HepG2 (cell line): ENCODE measurements at regions not wholly inside any gene's neighbourhood (a gene's known extent, or its start where the extent isn't known, plus 50 kb on each side); places are given as distances from the start of the nearest gene placed in this dataset.

ENCODE experiments used
- ATAC-seq: fragments of 200-7000 bp; cut with Tn5 transposase; 3 replicates; pipeline ENCODE4 v1.9.1; 2020; ENCODE audit warnings: mild to moderate bottlenecking, moderate library complexity
- BruUV-seq: library from RNA; stranded (reverse); fragments of 400-500 nt; replicated peaks from 2 replicates; lab custom pipeline; 2021; lab: Mats Ljungman, UMichigan
- CTCF ChIA-PET: fragments of 300-600 bp; formaldehyde crosslinking; extraction: SDS; loops from one replicate; lab custom pipeline; 2021; ENCODE audit warnings: low total read pairs, inconsistent platforms, low intra/inter-chr PET ratio; lab: Yijun Ruan, JAX
- POLR2A ChIA-PET: fragments of 350-600 bp; sonication (Branson Sonifier 250); formaldehyde crosslinking; loops from one replicate; lab custom pipeline; 2020; ENCODE audit warnings: antibody characterized with exemption, inconsistent platforms; lab: Yijun Ruan, JAX
- DNase-seq: peaks from one replicate; pipeline ENCODE4 v3.0.0-alpha.2; 2015; ENCODE audit warnings: low spot score
- FAIRE-seq: peaks from 3 replicates; lab custom pipeline; 2011; peaks lifted over from hg19 to GRCh38; lab: Jason Lieb, UNC
- H2AFZ ChIP-seq: one replicate; pipeline ENCODE4 v1.6.1; 2011; ENCODE audit warnings: low read length, inconsistent platforms
- H3K27ac ChIP-seq: fragments of 300-600 bp; 3 replicates; pipeline ENCODE4 v1.8.0; 2011; ENCODE audit warnings: mixed run types, mild to moderate bottlenecking, mixed read lengths, low read length, inconsistent platforms; ENCODE audit not compliant: insufficient read depth; ENCODE audit errors: extremely low read length
- H3K27me3 ChIP-seq, 2 experiments: fragments of 200-600 bp in 1 of 2; 2 replicates in 1 of 2; 3 replicates in 1 of 2; pipeline versions ENCODE4 v1.6.0 to v1.8.0; 2011; ENCODE audit warnings: low read length in 2 of 2, mild to moderate bottlenecking in 2 of 2, moderate library complexity in 2 of 2, inconsistent platforms in 1 of 2; ENCODE audit not compliant: insufficient read depth in 2 of 2, control insufficient read depth in 1 of 2
- H3K36me3 ChIP-seq, 2 experiments: fragments of 200-600 bp in 1 of 2; replicated peaks in 1 of 2; 2 replicates in 1 of 2; 3 replicates in 1 of 2; pipeline versions ENCODE4 v1.5.1 to v1.8.0; 2011; ENCODE audit warnings: low read length in 2 of 2, inconsistent platforms in 1 of 2; ENCODE audit not compliant: insufficient read depth in 2 of 2, control insufficient read depth in 1 of 2
- H3K4me1 ChIP-seq: 2 replicates; pipeline ENCODE4 v1.5.1; 2012; ENCODE audit warnings: low read length, inconsistent platforms; ENCODE audit not compliant: insufficient read depth
- H3K4me2 ChIP-seq: 2 replicates; pipeline ENCODE4 v1.6.0; 2011; ENCODE audit warnings: low read depth, low read length, inconsistent platforms
- H3K4me3 ChIP-seq, 3 experiments: fragments of 200-600 bp in 1 of 3; sonication (generic), shearing (Covaris generic) in 1 of 3; replicated peaks in 1 of 3; 2 replicates each; pipeline ENCODE4 v1.5.1; 2011 to 2016; ENCODE audit warnings: low read length in 3 of 3, inconsistent platforms in 2 of 3, low read depth in 2 of 3, mild to moderate bottlenecking in 2 of 3, control low read depth in 1 of 3, mixed read lengths in 1 of 3; ENCODE audit not compliant: insufficient read depth in 1 of 3
- H3K79me2 ChIP-seq: one replicate; pipeline ENCODE4 v1.6.1; 2011; ENCODE audit warnings: low read length, inconsistent platforms; ENCODE audit not compliant: insufficient read depth
- H3K9ac ChIP-seq: 2 replicates; pipeline ENCODE4 v1.6.0; 2011; ENCODE audit warnings: mild to moderate bottlenecking, low read depth, low read length, inconsistent platforms; ENCODE audit not compliant: insufficient read depth
- H3K9me3 ChIP-seq: 2 replicates; pipeline ENCODE4 v1.5.1; 2012; ENCODE audit warnings: mild to moderate bottlenecking, low read length
- H4K20me1 ChIP-seq: 2 replicates; pipeline ENCODE4 v1.6.0; 2011; ENCODE audit warnings: inconsistent platforms, mild to moderate bottlenecking, low read length, moderate library complexity; ENCODE audit not compliant: insufficient read depth
- CEBPB ChIP-seq: IDR thresholded peaks from 2 replicates; pipeline ENCODE4 v1.6.1; 2011; ENCODE audit warnings: low read depth, low read length, improper control_type of control experiment, borderline replicate concordance
- ELF1 ChIP-seq: sonication (generic); formaldehyde crosslinking; IDR thresholded peaks from 2 replicates; pipeline ENCODE4 v1.4.0; 2020; ENCODE audit warnings: missing genetic modification reagents
- FOXO1 ChIP-seq: sonication (generic); formaldehyde crosslinking; IDR thresholded peaks from 2 replicates; pipeline ENCODE4 v1.4.0; 2020; ENCODE audit warnings: missing genetic modification reagents
- MYC ChIP-seq: sonication (generic); formaldehyde crosslinking; IDR thresholded peaks from 2 replicates; pipeline ENCODE4 v1.9.0; 2021; ENCODE audit warnings: missing genetic modification reagents, borderline replicate concordance
- NONO ChIP-seq, 2 experiments: fragments of 450-650 bp in 1 of 2; sonication (generic) in 1 of 2; formaldehyde crosslinking in 1 of 2; IDR thresholded peaks in 1 of 2; conservative IDR thresholded peaks in 1 of 2; 2 replicates each; pipeline versions ENCODE4 v1.6.1 to v1.8.0; 2017 to 2022; ENCODE audit warnings: mild to moderate bottlenecking in 1 of 2, missing genetic modification reagents in 1 of 2, moderate library complexity in 1 of 2
- RORA ChIP-seq: sonication (generic); formaldehyde crosslinking; IDR thresholded peaks from 2 replicates; pipeline ENCODE4 v1.5.0; 2020; ENCODE audit warnings: mild to moderate bottlenecking, missing genetic modification reagents, moderate library complexity
- TFE3 ChIP-seq: IDR thresholded peaks from 2 replicates; pipeline ENCODE4 v1.6.1; 2016
- ZNF605 ChIP-seq: sonication (generic); formaldehyde crosslinking; IDR thresholded peaks from 2 replicates; pipeline ENCODE4 v1.8.0; 2022; ENCODE audit warnings: mild to moderate bottlenecking, missing genetic modification reagents
- WGBS: methylation state at CpG from one replicate; pipeline ENCODE4 v1.1.6; 2017; ENCODE audit warnings: low lambda C conversion rate; 5-methylcytosine and 5-hydroxymethylcytosine counted together
- in situ Hi-C: cut with HindIII; loops from 2 replicates; pipeline ENCODE4 v1.10.0; 2017; ENCODE audit warnings: low pct_unique_long_range_greater_than_20kb; ENCODE audit not compliant: extremely low pct_ligation_motif_present
- intact Hi-C: fragments of 100-400 bp; cut with micrococcal nuclease; formaldehyde crosslinking; loops from one replicate; pipeline ENCODE4 v1.10.0; 2022; ENCODE audit not compliant: unreplicated experiment
- TF ChIP-seq, protein P1 (sequence below): sonication (generic); formaldehyde crosslinking; IDR thresholded peaks from 2 replicates; pipeline ENCODE4 v1.4.0; 2020; ENCODE audit warnings: missing genetic modification reagents

DNA sequence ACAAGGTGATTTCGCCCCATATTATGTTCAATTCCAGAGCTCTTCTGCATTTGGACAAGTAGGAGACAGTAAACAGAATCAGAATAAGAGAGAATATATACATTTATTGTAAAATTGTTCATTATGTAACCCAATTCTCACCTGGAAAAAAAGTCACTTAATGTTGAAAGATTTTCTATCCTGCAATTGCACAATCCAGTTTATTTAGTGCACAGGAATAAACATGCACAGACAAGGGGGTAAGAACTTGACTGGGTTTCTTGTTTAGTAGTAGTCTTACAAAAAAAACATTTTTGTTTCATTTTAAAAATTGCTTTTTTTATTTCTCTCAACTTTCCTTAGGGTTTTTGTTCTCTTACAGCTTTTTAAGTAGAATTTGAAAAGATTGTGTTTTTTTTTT is 126.6 kb downstream of the SAMD9 start:
- Histone ChIP-seq H3K79me2 (no peaks in the 10 kb centered on the region), H3K9me3 (no peaks in the 10 kb centered on the region), H3K36me3 (no peaks in the 10 kb centered on the region), H2AFZ (no peak overlapping the region), H4K20me1 (no peaks in the 10 kb centered on the region), H3K9ac (no peak overlapping the region), H3K4me3 (no peak overlapping the region), H3K27ac (no peak overlapping the region), H3K4me1 (no peaks in the 10 kb centered on the region), H3K4me2 (no peak overlapping the region), H3K27me3 (peaks cover 0 to 6% of the 10 kb centered on the region in 2 experiments; a peak in 1 of 5 replicates)
- in situ Hi-C loops (no loop called here), intact Hi-C loops (no loop called here)
- ChIA-PET CTCF (no interaction called here), POLR2A (no interaction called here)
- BruUV-seq: no TSS peak
- DNase-seq: no peak
- TF ChIP-seq FOXO1 (CRISPR knock-in tag) (no peak), ZNF605 (no peak), CEBPB (peak; percentile 53), NONO (IDR thresholded peaks at IDR 0.05) (no peak), NONO (CRISPR knock-in tag; conservative IDR thresholded peaks at IDR 0.05) (no peak), MYC (no peak)
- FAIRE-seq: no peak
- ATAC-seq: no peak
- WGBS: 0% methylated on average over 1 of the region's 1 CpG

- no peaks in the 10 kb centered on the region for H3K36me3 ChIP-seq
- intact Hi-C loops: no loop called here
- no peak overlapping the region for H2AFZ ChIP-seq
- in situ Hi-C loops: no loop called here
- H3K27me3 ChIP-seq: peaks cover 0 to 6% of the 10 kb centered on the region in 2 experiments; a peak in 1 of 5 replicates
- H3K9me3 ChIP-seq: no peaks in the 10 kb centered on the region
- BruUV-seq: no TSS peak
- ATAC-seq: no peak
- ChIA-PET CTCF (no interaction called here), POLR2A (no interaction called here)
- no peak for DNase-seq
- no peak overlapping the region for H3K9ac ChIP-seq
- no peak overlapping the region for H3K27ac ChIP-seq
- H3K4me3 ChIP-seq: no peak overlapping the region
- no peaks in the 10 kb centered on the region for H3K4me1 ChIP-seq
- no peak for TF ChIP-seq TFE3 (CRISPR knock-in tag)
- no peak for TF ChIP-seq ELF1 (CRISPR knock-in tag)
- TF ChIP-seq ZNF605: no peak
- TF ChIP-seq, protein P1, sequence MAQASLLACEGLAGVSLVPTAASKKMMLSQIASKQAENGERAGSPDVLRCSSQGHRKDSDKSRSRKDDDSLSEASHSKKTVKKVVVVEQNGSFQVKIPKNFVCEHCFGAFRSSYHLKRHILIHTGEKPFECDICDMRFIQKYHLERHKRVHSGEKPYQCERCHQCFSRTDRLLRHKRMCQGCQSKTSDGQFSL (CRISPR knock-in tag): no peak
- TF ChIP-seq RORA (CRISPR knock-in tag): no peak
- no peaks in the 10 kb centered on the region for H4K20me1 ChIP-seq
- no peaks in the 10 kb centered on the region for H3K79me2 ChIP-seq
- H3K4me2 ChIP-seq: no peak overlapping the region
- no peak for FAIRE-seq
- 9% methylated on average over 3 of the region's 3 CpGs for WGBS
Measured at GRCh38 chr7:92988941-92989545, 128.7 kb downstream of the SAMD9 start.
